Right lobe of liver (tissue), 6 donors: ENCODE measurements at regions not wholly inside any gene's neighbourhood (a gene's known extent, or its start where the extent isn't known, plus 50 kb on each side); places are given as distances from the start of the nearest gene placed in this dataset.

ENCODE experiments used
- ATAC-seq, 4 donors: fragments of 200-7000 bp; cut with Tn5 transposase; one replicate each; pipeline ENCODE4 v1.9.1; 2020; ENCODE audit warnings: mild to moderate bottlenecking in 4 of 4, moderate library complexity in 4 of 4
- DNase-seq, 3 donors: peaks; one replicate each; pipeline ENCODE4 v3.0.0-alpha.2; 2020
- H3K27ac ChIP-seq, 3 donors: fragments of 200-600 bp; one replicate each; pipeline ENCODE4 v1.8.0; 2022
- H3K27me3 ChIP-seq, 2 donors: fragments of 200-600 bp; one replicate each; pipeline ENCODE4 v1.8.0; 2022
- H3K36me3 ChIP-seq, 4 donors: fragments of 200-600 bp; sonication (generic) in 1 of 4; one replicate each; pipeline versions ENCODE4 v1.5.1 to v1.8.0; 2017 to 2022; ENCODE audit warnings: control low read depth in 1 of 4
- H3K4me1 ChIP-seq, 4 donors: fragments of 200-600 bp; sonication (generic) in 1 of 4; one replicate each; pipeline versions ENCODE4 v1.5.1 to v1.8.0; 2017 to 2022; ENCODE audit warnings: control low read depth in 1 of 4
- H3K4me3 ChIP-seq, 3 donors: fragments of 200-600 bp; one replicate each; pipeline ENCODE4 v1.8.0; 2022
- H3K9me3 ChIP-seq, 4 donors: fragments of 200-600 bp; sonication (generic) in 1 of 4; one replicate each; pipeline versions ENCODE4 v1.5.1 to v1.8.0; 2017 to 2022; ENCODE audit warnings: control low read depth in 1 of 4
- POLR2A ChIP-seq: fragments of 450-650 bp; IDR thresholded peaks from one replicate; pipeline ENCODE4 v1.6.1; 2017; ENCODE audit warnings: antibody characterized with exemption, mild to moderate bottlenecking
- WGBS: methylation state at CpG from one replicate; pipeline ENCODE4 v1.1.6; 2018; ENCODE audit warnings: low coverage, low lambda C conversion rate; ENCODE audit not compliant: insufficient coverage; ENCODE audit errors: missing lambda C conversion rate; 5-methylcytosine and 5-hydroxymethylcytosine counted together
- intact Hi-C, 2 donors: fragments of 100-400 bp; cut with DNase I; formaldehyde crosslinking; loops; one replicate each; pipeline versions ENCODE4 v1.11.2 to v1.14.1; 2022
- TF ChIP-seq, protein P1 (sequence below), 4 donors: fragments of 200-600 bp in 3 of 4; fragments of 450-650 bp in 1 of 4; IDR thresholded peaks; one replicate each; pipeline versions ENCODE4 v1.5.1 to v1.8.0; 2016 to 2022; ENCODE audit warnings: antibody characterized with exemption in 4 of 4, mild to moderate bottlenecking in 2 of 4
- donor health status: DM: no; HTN: yes; CAD: no.
- donor health status: DM: no; HTN: no; CAD: no.
- donor health status: DM: no; HTN: no; CAD: no.
- donor health status: DM: no; HTN: yes; CAD: no.
- donor health status: DM: no; HTN: yes; CAD: no.

DNA sequence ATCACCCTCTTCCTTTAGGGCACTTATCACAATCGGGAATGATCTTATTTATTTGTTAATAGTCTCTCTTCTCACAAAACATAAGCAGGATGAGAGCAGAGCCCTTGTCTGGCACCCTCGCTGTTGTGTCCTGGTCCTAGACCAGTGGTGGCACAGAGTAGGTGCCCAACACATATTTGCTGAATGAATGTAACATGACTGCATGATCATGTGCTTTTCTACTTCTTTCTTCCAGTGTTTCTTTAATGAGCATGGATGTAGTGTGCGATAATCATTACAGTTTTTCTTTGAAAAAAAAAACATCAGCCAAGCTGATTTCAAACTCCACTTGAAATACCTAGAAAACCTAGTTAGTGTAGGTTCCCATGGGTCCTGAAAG, 164.1 kb downstream of the CHIC2 start:
- Histone ChIP-seq H3K36me3 (no peaks in the 10 kb centered on the region), H3K4me3 (no peak overlapping the region), H3K27me3 (no peaks in the 10 kb centered on the region), H3K27ac (no peak overlapping the region), H3K4me1 (no peaks in the 10 kb centered on the region), H3K9me3 (no peaks in the 10 kb centered on the region)
- intact Hi-C loops = loop anchor here in 1 of 2 donors (10.0 kb wide), 1 partner anchor 325 kb away; the partner anchor contains the start of gene PDGFRA
- no peak for ATAC-seq
- DNase-seq = no peak
- 75% methylated on average over 3 of the region's 3 CpGs for WGBS
- TF ChIP-seq, protein P1, sequence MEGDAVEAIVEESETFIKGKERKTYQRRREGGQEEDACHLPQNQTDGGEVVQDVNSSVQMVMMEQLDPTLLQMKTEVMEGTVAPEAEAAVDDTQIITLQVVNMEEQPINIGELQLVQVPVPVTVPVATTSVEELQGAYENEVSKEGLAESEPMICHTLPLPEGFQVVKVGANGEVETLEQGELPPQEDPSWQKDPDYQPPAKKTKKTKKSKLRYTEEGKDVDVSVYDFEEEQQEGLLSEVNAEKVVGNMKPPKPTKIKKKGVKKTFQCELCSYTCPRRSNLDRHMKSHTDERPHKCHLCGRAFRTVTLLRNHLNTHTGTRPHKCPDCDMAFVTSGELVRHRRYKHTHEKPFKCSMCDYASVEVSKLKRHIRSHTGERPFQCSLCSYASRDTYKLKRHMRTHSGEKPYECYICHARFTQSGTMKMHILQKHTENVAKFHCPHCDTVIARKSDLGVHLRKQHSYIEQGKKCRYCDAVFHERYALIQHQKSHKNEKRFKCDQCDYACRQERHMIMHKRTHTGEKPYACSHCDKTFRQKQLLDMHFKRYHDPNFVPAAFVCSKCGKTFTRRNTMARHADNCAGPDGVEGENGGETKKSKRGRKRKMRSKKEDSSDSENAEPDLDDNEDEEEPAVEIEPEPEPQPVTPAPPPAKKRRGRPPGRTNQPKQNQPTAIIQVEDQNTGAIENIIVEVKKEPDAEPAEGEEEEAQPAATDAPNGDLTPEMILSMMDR (IDR thresholded peaks at IDR 0.05) = no peak
- TF ChIP-seq POLR2A = no peak

- Histone ChIP-seq H3K9me3 (no peaks in the 10 kb centered on the region), H3K27ac (no peak overlapping the region), H3K36me3 (no peaks in the 10 kb centered on the region), H3K27me3 (no peaks in the 10 kb centered on the region), H3K4me1 (no peaks in the 10 kb centered on the region), H3K4me3 (no peak overlapping the region)
- DNase-seq = no peak
- intact Hi-C loops = loop anchor here in 1 of 2 donors (10.0 kb wide), 1 partner anchor 325 kb away; the partner anchor contains the start of gene PDGFRA
- 46% methylated on average over 9 of the region's 9 CpGs for WGBS
- ATAC-seq = no peak
- TF ChIP-seq, protein P1 (IDR thresholded peaks at IDR 0.05) = no peak
- no peak for TF ChIP-seq POLR2A
Observed at GRCh38 chr4:53899586-53900270, 164.7 kb downstream of the CHIC2 start.

DNA sequence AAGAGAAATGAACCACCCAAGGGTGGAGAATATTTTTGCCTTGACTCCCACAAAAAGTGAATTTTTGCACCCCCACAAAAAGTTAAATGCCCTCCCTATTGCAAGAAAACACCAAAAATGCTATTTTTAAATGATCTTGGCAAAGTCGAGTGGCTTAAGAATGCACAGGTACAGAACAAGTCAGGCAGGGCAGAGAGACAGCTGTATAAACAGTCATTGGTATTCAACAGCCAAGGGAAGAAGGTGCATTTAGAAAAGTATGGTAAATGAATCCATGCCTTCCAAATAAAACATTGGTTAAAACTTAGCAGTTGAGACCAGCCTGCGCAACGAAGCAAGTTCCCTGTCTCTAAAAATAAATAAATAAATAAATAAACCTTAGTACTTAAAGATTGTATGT, 169.3 kb downstream of the CHIC2 start:
- Histone ChIP-seq H3K36me3 (no peaks in the 10 kb centered on the region), H3K4me1 (no peaks in the 10 kb centered on the region), H3K27ac (no peak overlapping the region), H3K27me3 (no peaks in the 10 kb centered on the region), H3K9me3 (no peaks in the 10 kb centered on the region), H3K4me3 (no peak overlapping the region)
- no peak for TF ChIP-seq POLR2A
- TF ChIP-seq, protein P1 (IDR thresholded peaks at IDR 0.05) = no peak
- intact Hi-C loops = no loop called here
- ATAC-seq (no peak), DNase-seq (no peak)
- 47% methylated on average over 3 of the region's 3 CpGs for WGBS

- intact Hi-C loops = no loop called here
- ATAC-seq = no peak
- no peak for TF ChIP-seq POLR2A
- TF ChIP-seq, protein P1 (IDR thresholded peaks at IDR 0.05) = no peak
- Histone ChIP-seq H3K4me1 (no peaks in the 10 kb centered on the region), H3K4me3 (no peak overlapping the region), H3K9me3 (no peaks in the 10 kb centered on the region), H3K36me3 (no peaks in the 10 kb centered on the region), H3K27me3 (no peaks in the 10 kb centered on the region), H3K27ac (no peak overlapping the region)
- DNase-seq = no peak
- WGBS = 65% methylated on average over 3 of the region's 4 CpGs
Observed at GRCh38 chr4:53890461-53890860, 173.9 kb downstream of the CHIC2 start.
